Umbilical cord (tissue), 1 donor: ENCODE measurements at regions not wholly inside any gene's neighbourhood (a gene's known extent, or its start where the extent isn't known, plus 50 kb on each side); places are given as distances from the start of the nearest gene placed in this dataset.

Source experiments
- DNase-seq: peaks from one replicate; pipeline ENCODE4 v3.0.0-alpha.2; 2015; ENCODE audit warnings: low spot score

- DNase-seq, result peak; percentile 57
These were observed 49.7 kb upstream of the SLC2A1 start for GRCh38 chr1:43008115-43009060.
